Activated CD4-positive, alpha-beta T cell treated with anti-CD3 and anti-CD28 coated beads for 48 hours (primary cell): ENCODE measurements at regions not wholly inside any gene's neighbourhood (a gene's known extent, or its start where the extent isn't known, plus 50 kb on each side); places are given as distances from the start of the nearest gene placed in this dataset.
A peak's percentile ranks its signal among the peaks of the same experiment; 100 is the strongest.

Experiments used
- DNase-seq: peaks from one replicate; pipeline ENCODE4 v3.0.0-alpha.2; 2020

DNA sequence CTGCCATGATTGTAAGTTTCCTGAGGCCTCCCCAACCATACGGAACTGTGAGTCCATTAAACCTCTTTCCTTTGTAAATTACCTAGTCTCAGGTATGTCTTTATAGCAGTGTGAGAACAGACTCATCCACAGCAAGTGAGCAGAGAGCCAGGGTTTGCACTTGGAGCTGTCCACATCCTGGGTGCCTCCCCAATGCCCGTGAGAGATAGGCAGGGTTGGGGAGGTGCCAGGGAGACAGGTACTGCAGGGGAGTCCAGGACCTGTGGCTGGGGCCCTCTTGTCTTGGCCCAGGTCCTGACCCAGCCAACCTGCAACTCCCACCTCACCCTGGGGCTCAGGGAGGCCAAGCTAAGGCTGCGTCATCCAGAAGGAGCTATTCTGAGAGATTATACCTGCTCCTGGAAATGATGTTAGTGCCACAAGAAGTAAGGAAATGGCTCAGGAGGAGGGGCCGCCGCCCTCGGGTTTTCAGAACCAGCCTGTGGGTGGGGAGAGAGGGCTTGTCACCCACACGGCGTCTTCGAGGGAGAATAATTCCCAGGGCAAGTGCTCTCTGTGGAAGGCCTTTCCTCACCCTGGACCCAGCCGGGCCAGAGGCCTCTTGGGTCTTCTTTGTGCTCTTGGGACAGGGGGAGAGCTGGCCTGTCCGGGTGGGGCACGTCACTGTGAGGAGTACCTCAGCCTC lies 66.5 kb downstream of the ADRA2C start:
- DNase-seq = no peak

DNA sequence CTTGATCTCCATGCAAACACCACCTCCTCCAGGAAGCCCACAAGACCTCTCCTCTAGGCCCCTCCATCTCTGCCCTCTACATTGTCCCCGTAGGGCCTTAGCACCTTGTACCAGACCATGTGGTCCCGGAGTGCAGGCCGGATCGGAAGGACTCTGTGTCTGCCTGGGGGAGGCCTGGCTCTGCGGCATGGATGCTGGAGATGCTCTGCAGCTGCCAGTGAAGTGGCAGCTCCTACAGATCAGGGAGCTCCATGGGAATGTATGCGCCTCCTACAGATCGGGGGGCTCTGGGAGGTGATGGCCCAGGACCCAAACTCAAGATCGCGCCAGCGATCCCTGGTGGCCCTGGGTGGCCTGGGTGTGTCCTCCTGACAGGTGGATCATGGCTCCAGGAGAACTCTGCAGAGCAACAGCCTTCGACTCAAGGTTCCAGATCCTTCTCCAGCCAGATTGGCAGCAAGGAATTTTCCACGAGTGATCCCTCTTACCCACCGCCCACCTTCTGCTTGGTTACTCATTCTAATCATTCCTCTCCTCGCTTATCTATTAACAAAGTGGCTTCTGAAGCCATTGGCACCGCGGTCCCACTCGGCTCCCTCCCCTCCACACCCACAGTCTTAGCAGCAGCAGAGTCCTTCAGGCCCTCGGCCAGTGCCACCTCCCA lies 67.3 kb downstream of the ADRA2C start:
- DNase-seq = no peak

DNA sequence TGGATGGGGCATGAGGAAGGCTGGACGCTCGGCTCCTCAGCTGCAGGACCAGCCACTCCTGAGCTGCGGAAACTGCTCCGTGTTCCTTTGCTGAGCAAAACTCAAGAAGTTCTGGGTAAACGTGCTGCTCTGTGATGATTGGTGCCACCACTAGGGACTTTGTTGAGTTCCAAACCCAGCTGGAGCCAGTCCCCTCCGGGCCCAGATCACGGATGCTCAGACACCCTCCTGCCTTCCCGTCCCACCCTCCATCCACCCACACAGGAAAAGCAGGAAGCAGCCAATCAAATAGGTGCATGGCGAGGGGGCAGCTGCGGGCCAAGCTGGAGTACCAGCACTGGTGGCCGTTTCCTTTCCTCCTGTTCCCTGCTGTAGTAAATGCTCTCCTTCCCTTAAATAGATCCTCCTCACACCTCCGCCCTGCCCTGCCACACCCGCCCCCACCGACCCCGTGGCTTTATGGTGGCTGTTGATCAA lies 68.0 kb downstream of the ADRA2C start:
- DNase-seq = no peak

DNA sequence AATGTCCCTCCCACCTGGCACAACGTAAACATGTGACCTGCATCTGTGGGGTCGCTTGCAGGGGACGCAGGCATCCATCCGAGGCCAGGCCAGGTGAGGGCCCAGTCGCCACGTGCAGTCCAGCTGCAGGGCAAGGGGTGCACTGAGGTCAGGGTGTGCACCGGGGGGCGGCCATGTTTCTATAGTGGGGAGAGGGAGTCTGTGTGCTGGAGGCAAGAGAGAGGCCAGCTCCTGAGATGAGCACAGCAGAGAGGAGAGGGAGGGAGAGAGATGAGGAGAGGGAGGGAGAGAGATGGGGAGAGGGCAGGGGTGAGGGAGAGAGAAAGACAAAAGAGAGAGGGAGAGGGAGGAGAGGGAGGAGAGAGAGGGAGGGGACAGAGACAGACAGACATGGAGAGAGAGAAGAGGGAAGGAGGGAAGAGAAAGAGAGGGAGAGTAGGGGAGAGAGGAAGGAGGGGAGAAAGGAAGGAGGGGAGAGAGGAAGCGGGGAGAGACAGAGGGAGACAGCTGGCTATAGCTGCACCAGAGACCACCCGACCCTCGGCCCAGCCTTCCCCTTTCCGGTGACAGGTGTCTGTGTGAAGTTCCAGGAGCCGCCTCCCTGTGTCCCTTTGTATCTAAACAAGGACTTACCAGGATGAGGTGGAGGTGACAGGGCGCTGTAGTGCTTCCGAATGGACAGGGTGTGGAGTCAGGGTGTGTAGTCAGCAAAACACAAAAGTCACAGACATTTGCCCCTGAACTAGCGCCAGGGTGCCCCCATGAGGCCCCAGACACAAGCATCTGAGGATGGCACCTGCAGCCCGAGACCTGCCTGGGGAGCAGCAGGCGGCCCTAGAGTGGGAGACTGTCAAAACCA lies 68.7 kb downstream of the ADRA2C start:
- no peak for DNase-seq

DNA sequence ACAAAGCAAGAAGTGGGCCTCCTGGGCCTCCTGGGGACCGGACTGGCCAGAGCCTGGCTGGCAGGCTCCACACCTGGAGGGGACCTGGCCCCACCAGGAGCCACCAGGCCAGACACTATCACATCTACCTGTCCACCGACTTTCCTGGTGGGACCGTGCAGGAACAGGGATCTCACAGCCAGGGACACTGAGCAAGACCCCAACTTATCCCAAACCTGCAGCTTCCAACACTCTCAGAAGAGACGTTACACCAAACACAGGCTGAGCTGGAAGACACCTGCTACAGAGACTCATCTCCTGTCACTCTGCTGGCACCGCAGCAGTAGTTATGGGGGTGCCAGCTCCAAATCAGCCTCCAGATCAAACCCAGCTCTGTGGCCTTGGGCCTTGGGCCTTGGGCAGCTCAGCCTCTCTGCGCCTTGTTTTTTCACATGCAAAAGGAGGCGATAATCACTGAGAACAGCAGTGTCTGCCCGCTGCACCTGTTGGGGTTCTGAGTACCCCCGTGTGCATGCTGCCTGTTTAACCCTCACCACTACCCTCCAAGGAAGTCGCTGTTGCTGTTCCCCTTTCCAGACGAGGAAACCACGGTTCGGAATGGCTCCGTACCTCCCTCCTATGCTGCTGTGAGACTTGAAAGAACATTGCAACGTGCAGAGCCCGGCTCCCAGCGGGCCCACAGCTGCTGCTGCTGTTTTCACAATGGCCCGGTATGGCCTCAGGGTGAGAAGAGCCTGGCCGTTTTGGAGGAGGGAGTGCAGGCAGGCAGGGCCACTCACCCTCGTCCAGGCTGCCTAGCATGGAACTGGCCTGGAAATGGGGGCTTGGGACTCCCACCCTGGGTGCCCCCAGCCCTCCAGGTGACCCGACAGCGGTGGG lies 69.6 kb downstream of the ADRA2C start:
- DNase-seq = no peak

DNA sequence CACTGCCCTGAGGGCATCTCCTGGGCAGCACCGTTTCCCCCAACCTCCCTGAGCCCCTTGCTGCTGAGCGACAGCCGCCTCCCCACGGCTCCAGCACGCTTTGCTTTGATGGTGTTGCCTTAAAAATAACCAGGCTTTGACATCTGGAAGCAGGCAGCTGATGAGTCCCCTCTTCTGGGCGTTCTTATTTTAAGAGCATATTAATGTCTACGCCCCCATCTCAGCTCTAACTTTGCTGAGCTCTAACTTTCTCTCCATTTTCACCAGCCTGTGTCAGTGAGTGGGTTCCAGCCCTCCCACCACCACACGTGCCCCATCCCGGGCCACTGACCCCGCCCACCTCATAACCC lies 70.2 kb downstream of the ADRA2C start:
- DNase-seq = no peak

DNA sequence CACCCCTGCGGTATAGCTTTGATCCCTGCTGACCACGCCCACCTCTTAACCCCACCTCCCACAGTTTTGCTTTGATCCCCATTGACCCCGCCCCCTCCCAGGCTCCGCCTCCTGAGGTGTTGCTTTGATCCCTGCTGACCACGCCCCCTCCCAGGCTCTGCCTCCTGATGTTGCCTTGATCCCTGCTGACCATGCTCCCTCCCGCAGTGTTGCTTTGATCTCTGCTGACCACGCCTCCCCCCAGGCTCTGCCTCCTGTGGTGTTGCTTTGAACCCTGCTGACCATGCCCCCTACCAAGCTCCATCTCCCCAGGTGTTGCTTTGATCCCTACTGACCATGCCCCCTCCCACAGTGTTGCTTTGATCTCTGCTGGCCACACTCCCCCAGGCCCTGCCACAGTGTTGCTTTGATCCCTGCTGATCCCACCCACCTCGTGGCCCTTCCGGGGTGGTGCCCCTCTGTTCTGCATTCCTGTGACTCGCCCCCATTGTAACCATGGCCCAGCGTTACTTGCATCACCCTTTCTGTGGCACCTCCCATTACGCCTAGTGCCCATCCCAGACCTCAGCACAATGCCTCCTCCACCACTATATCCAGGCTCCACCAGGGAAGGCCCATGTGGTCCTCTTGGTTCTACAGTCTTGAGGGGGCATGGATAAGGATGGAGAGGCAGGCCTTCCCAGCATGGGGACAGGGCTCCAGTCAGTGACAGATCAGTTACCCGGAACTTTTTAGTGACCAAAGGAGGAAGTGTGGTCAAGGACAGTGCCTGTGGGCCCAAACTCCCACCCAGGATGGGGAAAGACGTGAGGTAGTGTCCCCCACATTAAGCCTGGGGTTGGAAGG lies 70.8 kb downstream of the ADRA2C start:
- peak; percentile 42 for DNase-seq

DNA sequence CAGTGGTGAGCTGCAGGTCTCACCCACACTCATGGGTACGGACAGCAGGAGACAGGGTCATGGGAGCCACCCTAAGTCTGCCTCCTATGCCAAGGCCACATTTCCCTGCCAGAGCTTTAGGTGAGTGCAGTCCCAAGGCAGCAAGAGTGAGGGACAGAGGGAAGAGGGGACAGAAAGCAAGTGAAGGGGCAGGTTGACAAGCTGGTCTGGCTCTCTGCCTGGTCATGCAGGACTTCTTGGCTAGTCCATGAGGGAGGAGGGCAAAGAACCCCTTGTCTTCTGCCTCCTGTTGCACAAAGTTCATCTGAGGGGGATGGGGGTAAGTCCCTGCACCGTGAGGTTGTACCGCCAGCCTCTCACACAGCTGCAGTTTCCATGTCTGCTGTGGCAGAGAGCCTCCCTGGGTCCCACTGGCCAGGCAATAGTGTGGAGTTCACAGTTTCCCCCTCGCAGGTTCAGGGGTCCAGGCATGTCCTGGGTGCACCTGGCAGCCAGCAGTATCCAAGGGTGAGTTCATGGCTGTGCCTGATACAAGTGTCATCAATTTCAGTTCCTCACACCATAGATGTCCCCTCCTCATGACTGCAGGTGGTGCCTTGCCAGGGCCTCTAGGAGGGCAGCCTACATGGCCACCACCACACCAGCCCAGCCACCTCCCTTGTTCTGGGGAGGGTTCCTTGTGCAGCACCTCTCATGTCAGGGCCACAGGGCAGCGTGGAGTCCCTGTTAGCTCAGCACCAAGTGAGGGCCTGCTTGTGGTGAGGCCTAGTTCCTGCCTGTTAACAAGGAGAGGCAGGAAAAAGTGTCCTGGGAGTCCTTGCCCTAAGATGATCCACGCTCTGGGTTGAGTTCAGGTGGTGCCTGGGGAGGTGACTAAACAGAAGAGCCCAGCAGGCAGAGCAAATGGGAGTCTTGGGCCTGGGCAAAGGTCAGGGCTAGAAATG lies 72.5 kb downstream of the ADRA2C start:
- DNase-seq = no peak

DNA sequence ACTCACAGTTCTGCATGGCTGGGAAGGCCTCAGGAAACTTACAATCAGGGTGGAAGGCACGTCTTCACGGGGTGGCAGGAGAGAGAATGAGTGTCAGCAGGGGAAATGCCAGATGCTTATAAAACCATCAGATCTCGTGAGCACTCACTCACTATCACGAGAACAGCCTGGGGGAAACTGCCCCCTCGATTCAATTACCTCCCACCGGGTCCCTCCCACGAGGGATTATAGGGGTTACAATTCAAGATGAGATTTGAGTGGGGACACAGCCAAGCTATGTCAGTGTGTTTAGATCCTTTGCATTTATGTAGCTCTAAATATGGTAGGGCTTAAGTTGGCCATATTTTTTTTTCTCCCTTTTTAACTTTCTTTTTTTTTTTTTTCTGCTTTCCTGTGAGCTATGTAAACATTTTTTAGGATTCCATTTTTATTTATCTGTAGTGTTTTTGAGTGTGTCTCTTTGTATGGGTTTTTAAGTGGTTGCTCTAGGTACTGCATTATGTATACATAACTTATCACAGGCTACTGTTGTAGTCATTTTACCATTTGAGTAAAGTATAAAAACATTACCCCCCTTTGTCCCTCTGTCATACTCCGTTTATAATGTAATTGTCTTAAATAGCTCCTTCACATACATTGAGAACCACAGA lies 79.0 kb downstream of the ADRA2C start:
- no peak for DNase-seq

DNA sequence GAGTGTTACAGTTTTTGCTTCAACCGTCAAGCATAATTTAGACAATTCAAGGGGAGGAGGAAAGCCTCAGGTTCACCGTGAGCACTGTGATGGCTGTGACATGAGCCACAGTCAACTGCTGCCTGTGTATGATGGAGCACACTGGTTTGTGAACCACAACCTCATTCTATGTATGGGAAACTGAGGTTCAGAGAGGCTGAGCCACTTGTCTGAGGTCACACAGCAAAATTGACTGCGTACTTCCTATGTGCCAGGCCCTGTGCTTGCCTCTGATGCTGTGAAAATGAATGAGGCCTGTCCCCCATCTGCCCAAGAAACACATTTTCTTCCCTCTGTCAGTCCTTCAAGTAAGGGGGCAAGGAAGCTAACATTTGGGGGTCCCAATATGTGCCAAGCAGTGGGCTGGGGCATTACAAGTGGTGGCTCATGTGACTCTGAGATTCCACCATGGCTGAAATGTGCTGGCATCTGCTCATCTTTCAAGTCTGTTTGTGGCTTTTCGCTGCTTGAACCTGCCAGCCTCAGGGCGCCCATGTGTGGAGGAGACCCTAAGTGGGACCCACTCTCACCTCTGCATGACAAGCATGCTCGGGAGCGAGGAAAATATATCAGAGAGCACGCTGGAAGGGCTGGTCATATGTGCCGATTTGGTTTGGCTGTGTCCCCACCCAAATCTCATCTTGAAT lies 79.7 kb downstream of the ADRA2C start:
- no peak for DNase-seq

DNA sequence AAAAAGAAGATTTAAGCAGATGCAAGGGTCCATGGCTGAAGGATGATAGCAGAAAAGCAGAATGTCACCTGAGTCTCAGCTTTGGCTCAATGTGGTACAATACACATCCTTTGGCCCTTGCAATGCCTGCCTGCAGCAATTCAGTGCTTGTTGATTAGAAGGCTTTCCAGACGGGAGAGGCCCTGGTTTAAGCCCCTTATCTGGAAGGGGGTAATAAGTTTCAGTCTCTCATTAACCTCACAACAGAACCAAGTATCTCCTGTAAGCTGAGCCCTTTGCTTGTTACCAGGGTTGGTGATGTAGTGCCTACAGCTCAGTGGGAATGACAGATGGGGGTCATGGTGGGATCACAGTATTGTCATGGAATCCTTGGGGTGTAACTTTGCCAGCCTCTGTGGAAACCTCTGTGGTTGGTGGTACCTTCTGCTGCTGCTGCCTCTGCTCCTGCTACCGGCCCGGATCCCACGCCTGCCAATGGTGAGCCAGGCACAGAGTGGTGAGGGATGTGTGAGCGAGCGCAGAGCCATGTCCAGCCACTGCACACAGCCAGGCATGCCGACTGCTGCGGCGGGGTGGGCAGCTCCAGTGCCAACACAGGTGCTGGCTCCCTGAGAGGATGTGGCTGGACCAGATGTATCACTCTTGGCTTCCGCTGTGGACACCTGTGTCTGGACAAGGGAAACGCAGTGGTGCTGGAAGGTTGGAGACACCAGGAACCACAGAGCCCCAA lies 81.2 kb downstream of the ADRA2C start:
- no peak for DNase-seq

DNA sequence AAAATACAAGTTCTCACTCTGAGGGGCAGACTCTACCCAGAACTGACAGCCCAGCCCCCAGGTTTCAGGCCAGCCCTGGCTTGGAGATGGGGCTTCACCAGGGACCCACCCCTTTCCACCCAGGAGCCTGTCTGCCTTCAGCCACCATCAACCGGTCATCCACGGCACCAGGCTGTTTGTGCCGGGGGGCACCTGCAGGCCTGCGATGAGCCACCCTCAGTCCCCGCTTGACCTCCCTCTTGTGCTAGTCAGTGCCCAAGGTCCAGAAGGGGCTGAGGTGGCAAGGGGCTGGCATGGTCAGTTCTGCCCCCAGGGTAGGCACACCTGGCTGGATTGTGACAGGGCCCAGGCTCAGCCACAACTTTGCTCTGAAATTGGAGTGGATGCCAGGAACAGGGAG lies 82.1 kb downstream of the ADRA2C start:
- no peak for DNase-seq

DNA sequence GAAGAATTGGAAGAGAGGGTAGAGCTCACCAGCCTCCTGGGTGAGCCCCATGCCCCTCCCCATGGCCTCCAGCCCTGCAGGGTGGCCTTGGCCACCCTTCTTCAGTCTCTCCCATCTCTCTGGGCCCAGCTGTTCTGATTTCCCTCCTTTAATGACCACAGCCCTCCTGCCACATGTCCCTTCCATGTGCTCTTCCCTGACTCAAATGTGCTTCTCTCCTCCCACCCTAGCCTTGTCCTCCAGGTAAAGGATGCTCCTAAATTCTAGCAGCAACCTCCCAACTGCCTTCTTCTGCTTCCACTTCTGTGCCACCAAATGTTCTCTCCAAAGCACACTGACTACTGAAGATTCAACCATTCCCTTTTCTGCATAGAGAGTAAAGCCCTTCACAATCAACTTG lies 83.0 kb downstream of the ADRA2C start:
- DNase-seq = no peak

DNA sequence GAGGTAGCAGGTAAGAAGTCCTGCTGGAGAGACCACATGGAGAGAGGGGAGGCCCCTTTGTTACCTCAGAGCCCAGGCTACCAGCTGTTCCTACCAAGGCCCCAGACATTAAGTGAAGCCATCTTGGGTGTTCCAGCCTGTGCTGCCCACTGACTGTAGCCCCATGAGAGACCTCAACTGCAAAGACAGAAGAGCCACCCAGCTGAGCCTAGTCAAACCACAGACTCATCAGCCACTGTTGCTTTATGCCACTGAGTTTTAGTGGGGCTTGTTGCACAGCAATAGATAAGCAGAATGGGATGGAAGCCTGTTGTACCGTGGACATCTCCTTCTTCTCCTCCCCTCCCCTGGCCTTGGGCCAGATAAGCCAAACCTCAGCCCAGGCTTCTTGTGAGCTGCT lies 83.9 kb downstream of the ADRA2C start:
- no peak for DNase-seq

DNA sequence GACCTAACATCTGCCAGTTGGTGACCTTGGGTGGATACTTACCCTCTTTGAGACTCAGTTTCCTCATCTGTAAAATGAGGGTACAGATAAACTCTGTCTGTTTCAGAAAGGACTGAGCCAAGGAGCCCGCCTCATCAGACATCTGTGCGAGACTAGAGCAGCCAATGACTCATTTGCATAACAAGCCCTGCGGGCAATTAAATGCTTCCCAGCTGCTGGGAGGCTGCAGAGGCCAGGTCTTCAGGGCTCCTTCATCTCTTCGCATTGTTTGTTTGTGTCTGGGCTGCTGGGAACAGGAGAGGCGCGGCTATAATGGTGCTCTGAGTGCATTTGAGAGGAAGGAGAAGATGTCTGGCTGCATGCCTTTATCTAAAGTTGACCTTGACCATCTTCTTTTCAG lies 85.0 kb downstream of the ADRA2C start:
- no peak for DNase-seq

DNA sequence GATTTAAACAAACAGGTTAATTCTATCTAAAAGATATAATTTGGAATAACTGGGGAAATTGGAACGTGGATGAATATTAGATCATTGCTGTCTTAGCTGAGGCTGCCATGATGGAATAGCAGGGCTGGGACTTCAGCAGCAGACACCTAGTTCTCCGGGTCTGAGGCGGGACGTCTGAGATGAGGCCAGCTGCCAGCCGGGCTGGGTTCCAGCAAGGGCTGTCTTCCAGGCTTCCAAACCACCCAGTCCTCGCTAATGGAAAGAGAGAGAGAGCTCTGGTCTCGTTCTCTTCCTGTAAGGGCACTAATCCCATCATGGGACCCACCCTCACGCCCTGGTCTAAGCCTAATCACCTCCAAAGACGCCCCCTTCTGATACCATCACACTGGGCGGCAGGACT lies 85.7 kb downstream of the ADRA2C start:
- no peak for DNase-seq

DNA sequence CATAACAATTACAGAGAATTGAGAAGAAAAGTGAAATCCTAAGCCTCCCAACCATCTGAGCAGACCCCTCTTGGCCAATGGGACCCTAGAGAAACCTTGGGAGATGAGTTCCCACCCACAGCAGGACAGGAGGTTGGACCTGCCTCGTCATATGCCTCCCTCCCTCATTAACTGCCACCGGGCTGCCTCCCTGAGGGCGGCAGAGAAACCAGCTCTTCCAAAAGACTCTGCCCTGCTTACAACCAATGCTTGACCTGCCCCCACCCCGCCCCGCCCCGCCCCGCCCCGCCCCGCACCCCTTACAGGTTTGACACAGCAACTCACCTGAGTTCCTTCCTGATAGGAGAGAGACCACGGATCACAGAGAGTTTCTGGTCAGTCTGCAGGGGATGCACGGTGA lies 86.1 kb downstream of the ADRA2C start:
- DNase-seq = no peak

DNA sequence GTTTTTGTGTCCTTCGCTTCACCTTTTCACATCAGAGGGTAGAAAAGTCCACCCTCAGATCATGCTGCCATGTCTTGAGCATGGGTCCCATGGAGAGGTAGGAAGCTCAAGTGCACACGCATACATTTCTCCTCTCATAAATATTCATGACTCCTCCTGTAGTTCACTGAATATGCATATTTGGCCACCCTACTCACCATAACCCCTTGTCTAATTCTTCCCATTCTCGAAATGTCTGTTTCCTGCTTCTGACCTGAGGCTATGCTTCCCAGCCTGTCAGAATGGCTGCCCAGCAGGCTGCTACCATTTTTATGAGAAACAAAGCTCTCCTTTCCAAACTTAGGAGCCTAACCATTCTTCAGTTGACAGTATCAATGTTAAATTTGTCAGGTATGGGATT lies 86.5 kb downstream of the ADRA2C start:
- no peak for DNase-seq
